ENCODE measurements at regions not wholly inside any gene's neighbourhood (a gene's known extent, or its start where the extent isn't known, plus 50 kb on each side); places are given as distances from the start of the nearest gene placed in this dataset.
"Not testable (repeated sequence)": the region's sequence is repeated elsewhere in the genome, so short reads cannot be mapped to it uniquely, and the experiment has no call there.

GRCh38 chr12:127014079-127014478 lies 1252.9 kb upstream of the TMEM132C start:
- no peak for DNase-seq

- DNase-seq: no peak
These were observed 1242.2 kb upstream of the TMEM132C start for GRCh38 chr12:127024791-127025190.

GRCh38 chr12:127025545-127025944 lies 1241.4 kb upstream of the TMEM132C start:
- no peak for DNase-seq

GRCh38 chr12:127035011-127035879 lies 1231.7 kb upstream of the TMEM132C start:
- DNase-seq: no peak

- no peak for DNase-seq
These were observed 1228.8 kb upstream of the TMEM132C start for GRCh38 chr12:127038152-127038551.

- no peak for DNase-seq
These were observed 1228.2 kb upstream of the TMEM132C start for GRCh38 chr12:127038761-127039160.

- DNase-seq: no peak
These were observed 1224.9 kb upstream of the TMEM132C start for GRCh38 chr12:127041985-127042625.

GRCh38 chr12:127043731-127044130 lies 1223.2 kb upstream of the TMEM132C start:
- DNase-seq: no peak

GRCh38 chr12:127044836-127045235 lies 1222.1 kb upstream of the TMEM132C start:
- no peak for DNase-seq

GRCh38 chr12:127046467-127046866 lies 1220.5 kb upstream of the TMEM132C start:
- no peak for DNase-seq

GRCh38 chr12:127048057-127048456 lies 1218.9 kb upstream of the TMEM132C start:
- no peak for DNase-seq

- DNase-seq: not testable (repeated sequence)
These were observed 1218.4 kb upstream of the TMEM132C start for GRCh38 chr12:127048525-127048924.

- DNase-seq: no peak
These were observed 1215.8 kb upstream of the TMEM132C start for GRCh38 chr12:127051139-127051538.

- DNase-seq: no peak
These were observed 1214.3 kb upstream of the TMEM132C start for GRCh38 chr12:127052511-127053232.

- DNase-seq: no peak
These were observed 1212.4 kb upstream of the TMEM132C start for GRCh38 chr12:127054531-127054930.

GRCh38 chr12:127060310-127060847 lies 1206.6 kb upstream of the TMEM132C start:
- peak; percentile 65 for DNase-seq

GRCh38 chr12:127060933-127061332 lies 1206.0 kb upstream of the TMEM132C start:
- no peak for DNase-seq

- peak; percentile 69 for DNase-seq
These were observed 1203.5 kb upstream of the TMEM132C start for GRCh38 chr12:127063339-127064072.

- DNase-seq: no peak
These were observed 1202.8 kb upstream of the TMEM132C start for GRCh38 chr12:127064207-127064606.

GRCh38 chr12:127065595-127065994 lies 1201.4 kb upstream of the TMEM132C start:
- DNase-seq: no peak

GRCh38 chr12:127070515-127071157 lies 1196.3 kb upstream of the TMEM132C start:
- no peak for DNase-seq

GRCh38 chr12:127074161-127074560 lies 1192.8 kb upstream of the TMEM132C start:
- no peak for DNase-seq

Data from COR-L47 (cell line).